Left ventricle myocardium inferior (tissue), 1 donor: ENCODE measurements at regions not wholly inside any gene's neighbourhood (a gene's known extent, or its start where the extent isn't known, plus 50 kb on each side); places are given as distances from the start of the nearest gene placed in this dataset.

Source experiments
- DNase-seq: peaks from one replicate; pipeline ENCODE4 v3.0.0-alpha.2; 2020
- H3K27ac ChIP-seq: fragments of 200-600 bp; replicated peaks from 2 replicates; pipeline ENCODE4 v1.8.0; 2021
- H3K27me3 ChIP-seq: fragments of 200-600 bp; 2 replicates; pipeline ENCODE4 v1.8.0; 2021; ENCODE audit warnings: low read depth
- H3K36me3 ChIP-seq: fragments of 200-600 bp; 2 replicates; pipeline ENCODE4 v1.8.0; 2021
- H3K4me1 ChIP-seq: fragments of 200-600 bp; 2 replicates; pipeline ENCODE4 v1.8.0; 2021
- H3K4me3 ChIP-seq: fragments of 200-600 bp; 2 replicates; pipeline ENCODE4 v1.8.0; 2021; ENCODE audit warnings: mild to moderate bottlenecking, moderate library complexity
- H3K9me3 ChIP-seq: fragments of 200-600 bp; replicated peaks from 2 replicates; pipeline ENCODE4 v1.8.0; 2021
- CTCF ChIP-seq: fragments of 200-600 bp; IDR thresholded peaks from 2 replicates; pipeline ENCODE4 v1.8.0; 2021; ENCODE audit warnings: antibody characterized with exemption, mild to moderate bottlenecking, borderline replicate concordance
- intact Hi-C: fragments of 100-400 bp; cut with micrococcal nuclease; formaldehyde crosslinking; loops from one replicate; pipeline ENCODE4 v1.11.0; 2022
- donor health status: DM: no; HTN: yes; CAD: no; lungs with severe emphysema.

GRCh38 chr9:120221844-120222243 lies 358.1 kb downstream of the CDK5RAP2 start:
- no peak for TF ChIP-seq CTCF
- H3K27ac ChIP-seq = no peak overlapping the region

GRCh38 chr9:120214332-120214731 lies 365.6 kb downstream of the CDK5RAP2 start:
- intact Hi-C loops = no loop called here
- Histone ChIP-seq H3K9me3 (no peaks in the 10 kb centered on the region), H3K4me3 (no peak overlapping the region), H3K27ac (no peak overlapping the region), H3K4me1 (no peaks in the 10 kb centered on the region), H3K27me3 (peaks cover 8% of the 10 kb centered on the region), H3K36me3 (no peaks in the 10 kb centered on the region)
- TF ChIP-seq CTCF = no peak
- DNase-seq = no peak

More at GRCh38 chr9:120221844-120222243, 358.1 kb downstream of the CDK5RAP2 start:
- Histone ChIP-seq H3K36me3 (no peaks in the 10 kb centered on the region), H3K9me3 (peaks cover 3% of the 10 kb centered on the region), H3K4me3 (no peak overlapping the region), H3K4me1 (no peaks in the 10 kb centered on the region), H3K27me3 (peaks cover 6% of the 10 kb centered on the region)
- DNase-seq = no peak
- intact Hi-C loops = no loop called here

GRCh38 chr9:120212853-120213200 lies 367.1 kb downstream of the CDK5RAP2 start:
- Histone ChIP-seq H3K9me3 (no peaks in the 10 kb centered on the region), H3K27me3 (peaks cover 8% of the 10 kb centered on the region), H3K4me1 (no peaks in the 10 kb centered on the region), H3K4me3 (no peak overlapping the region), H3K36me3 (no peaks in the 10 kb centered on the region), H3K27ac (no peak overlapping the region)
- intact Hi-C loops = no loop called here
- DNase-seq = no peak
- no peak for TF ChIP-seq CTCF

- Histone ChIP-seq H3K9me3 (no peaks in the 10 kb centered on the region), H3K4me3 (no peak overlapping the region), H3K4me1 (no peaks in the 10 kb centered on the region), H3K27ac (no peak overlapping the region), H3K27me3 (peaks cover 8% of the 10 kb centered on the region), H3K36me3 (no peaks in the 10 kb centered on the region)
- intact Hi-C loops = no loop called here
- no peak for DNase-seq
- no peak for TF ChIP-seq CTCF
Measured at GRCh38 chr9:120212153-120212852, 367.7 kb downstream of the CDK5RAP2 start.

GRCh38 chr9:120210274-120210673 lies 369.7 kb downstream of the CDK5RAP2 start:
- no peak overlapping the region for H3K4me3 ChIP-seq
- DNase-seq = no peak
- peaks cover 8% of the 10 kb centered on the region for H3K27me3 ChIP-seq
- no peaks in the 10 kb centered on the region for H3K36me3 ChIP-seq
- no peak for TF ChIP-seq CTCF
- no peaks in the 10 kb centered on the region for H3K4me1 ChIP-seq
- H3K9me3 ChIP-seq = no peaks in the 10 kb centered on the region
- H3K27ac ChIP-seq = no peak overlapping the region
- intact Hi-C loops = no loop called here
